ENCODE measurements at regions not wholly inside any gene's neighbourhood (a gene's known extent, or its start where the extent isn't known, plus 50 kb on each side); places are given as distances from the start of the nearest gene placed in this dataset.

- Histone ChIP-seq H3K4me3 (replicated peaks in 1 of 2; ENCODE audit: low read depth in 1 of 2, low read length in 2 of 2) (no peak overlapping the region), H3K9me2 (ENCODE audit: insufficient read depth) (no peaks in the 10 kb centered on the region), H3K27ac (ENCODE audit: low read depth, low read length) (no peak overlapping the region), H2AFZ (ENCODE audit: low read depth, low read length, poor library complexity, severe bottlenecking) (no peak overlapping the region), H4K20me1 (ENCODE audit: insufficient read depth) (no peaks in the 10 kb centered on the region), H3K4me1 (ENCODE audit: control insufficient read depth in 1 of 2, insufficient read depth in 2 of 2, low read length in 2 of 2) (no peaks in the 10 kb centered on the region), H3K36me3 (ENCODE audit: control insufficient read depth in 1 of 2, insufficient read depth in 2 of 2, low read length in 2 of 2) (no peaks in the 10 kb centered on the region), H3K79me2 (ENCODE audit: insufficient read depth, low read length) (no peaks in the 10 kb centered on the region), H3K4me2 (ENCODE audit: low read length) (no peak overlapping the region), H3K9me3 (ENCODE audit: control insufficient read depth in 1 of 2, insufficient read depth in 1 of 2, low read depth in 1 of 2, low read length in 2 of 2) (no peaks in the 10 kb centered on the region), H3K9ac (ENCODE audit: low read length) (no peak overlapping the region), H3K27me3 (ENCODE audit: insufficient read depth, low read length) (no peaks in the 10 kb centered on the region)
- ATAC-seq (no peak), DNase-seq (ENCODE audit: low read depth, low spot score) (no peak)
- CTCF ChIA-PET, result interaction anchor here (1.2 kb wide), 1 partner anchor 14 kb away, joined by 4 read pairs; no protein-coding TSS in a partner anchor
- POLR2A ChIA-PET, result no interaction called here
- RAD21 ChIA-PET (ENCODE audit: low non-redundant PET in 1 of 2, low total read pairs in 2 of 2, uncharacterized antibody in 2 of 2, unreplicated experiment in 2 of 2), result no interaction called here
- intact Hi-C loops (cut with micrococcal nuclease), result no loop called here
- TF ChIP-seq MAX (IDR thresholded peaks at IDR 0.05), result no peak
- no peak for TF ChIP-seq REST (IDR thresholded peaks at IDR 0.05; ENCODE audit: low read depth)
- TF ChIP-seq EGR1 (IDR thresholded peaks at IDR 0.05; ENCODE audit: low read depth), result no peak
- no peak for TF ChIP-seq CTCF (IDR thresholded peaks at IDR 0.05 in 2 of 3, conservative IDR thresholded peaks at IDR 0.05 in 1 of 3; ENCODE audit: borderline replicate concordance in 1 of 3, insufficient read depth in 1 of 3, low read depth in 2 of 3, low read length in 2 of 3)
- TF ChIP-seq POLR2A (IDR thresholded peaks at IDR 0.05; ENCODE audit: borderline replicate concordance, extremely low read depth, insufficient read depth, insufficient read length), result no peak
- no peak for TF ChIP-seq CEBPB (IDR thresholded peaks at IDR 0.05; ENCODE audit: low read depth)
- TF ChIP-seq JUND (IDR thresholded peaks at IDR 0.05), result no peak
- TF ChIP-seq EZH2phosphoT487 (IDR thresholded peaks at IDR 0.05; ENCODE audit: borderline replicate concordance), result no peak
- no TSS peak for BruUV-seq (replicated peaks)
These were observed 151.8 kb upstream of the STK17B start for GRCh38 chr2:196322973-196323810.

All from HCT116 (cell line).